Upper lobe of left lung (tissue), 4 donors: ENCODE measurements at regions not wholly inside any gene's neighbourhood (a gene's known extent, or its start where the extent isn't known, plus 50 kb on each side); places are given as distances from the start of the nearest gene placed in this dataset.

Source experiments
- CTCF ChIP-seq, 6 experiments: fragments of 450-650 bp in 4 of 6; fragments of 200-600 bp in 2 of 6; sonication (generic) in 2 of 6; IDR thresholded peaks; one replicate each; pipeline ENCODE4 v1.5.1; 2016 to 2019; ENCODE audit warnings: antibody characterized with exemption in 6 of 6
- EP300 ChIP-seq, 4 donors: sonication (generic); formaldehyde crosslinking; IDR thresholded peaks; one replicate each; pipeline ENCODE4 v1.5.1; 2017; ENCODE audit warnings: antibody characterized with exemption in 4 of 4, control low read depth in 2 of 4
- POLR2A ChIP-seq, 4 donors: fragments of 450-650 bp; IDR thresholded peaks; one replicate each; pipeline ENCODE4 v1.5.1; 2016 to 2017; ENCODE audit warnings: antibody characterized with exemption in 4 of 4, mild to moderate bottlenecking in 2 of 4

- no peak for TF ChIP-seq CTCF (IDR thresholded peaks at IDR 0.05)
- no peak for TF ChIP-seq POLR2A (IDR thresholded peaks at IDR 0.05)
- no peak for TF ChIP-seq EP300 (IDR thresholded peaks at IDR 0.05)
These were observed 114.7 kb upstream of the KHDRBS2 start for GRCh38 chr6:62400521-62401259.
